ENCODE measurements at regions not wholly inside any gene's neighbourhood (a gene's known extent, or its start where the extent isn't known, plus 50 kb on each side); places are given as distances from the start of the nearest gene placed in this dataset.

DNA sequence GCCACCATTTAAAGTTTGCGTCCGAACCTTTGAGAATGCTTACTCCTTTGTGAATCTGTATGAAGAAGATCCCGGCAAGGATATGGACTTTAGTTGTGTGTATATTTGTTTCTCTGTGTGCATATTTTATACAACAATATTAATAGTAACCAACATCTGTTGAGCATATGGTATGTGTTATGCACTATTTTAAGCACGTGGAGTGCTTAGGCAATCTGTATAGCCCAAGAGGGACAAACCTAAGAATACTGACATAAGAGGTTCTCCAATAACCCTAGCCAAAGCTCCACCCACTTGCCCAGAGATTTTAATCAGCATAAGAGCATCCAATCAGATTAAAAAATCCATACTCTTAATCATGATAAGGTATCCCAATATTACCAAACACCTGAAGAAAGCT, 92.7 kb downstream of the MAB21L3 start:
- TF ChIP-seq POLR2AphosphoS5 (IDR thresholded peaks at IDR 0.05; ENCODE audit: low read depth, low read length) (no peak), POLR2A (IDR thresholded peaks at IDR 0.05; ENCODE audit: low read depth, low read length) (no peak)

All from GM12892 (cell line).